Peyer's patch (tissue), 4 donors: ENCODE measurements at regions not wholly inside any gene's neighbourhood (a gene's known extent, or its start where the extent isn't known, plus 50 kb on each side); places are given as distances from the start of the nearest gene placed in this dataset.

Source experiments
- POLR2A ChIP-seq, 2 donors: fragments of 450-650 bp; IDR thresholded peaks; one replicate each; pipeline ENCODE4 v1.5.1; 2017; ENCODE audit warnings: antibody characterized with exemption in 2 of 2, mild to moderate bottlenecking in 2 of 2, moderate library complexity in 2 of 2
- TF ChIP-seq, protein P1 (sequence below), 6 experiments: fragments of 450-650 bp in 4 of 6; fragments of 200-600 bp in 2 of 6; sonication (generic) in 1 of 6; IDR thresholded peaks; one replicate each; pipeline ENCODE4 v1.5.1; 2017 to 2019; ENCODE audit warnings: antibody characterized with exemption in 6 of 6, mild to moderate bottlenecking in 3 of 6, moderate library complexity in 1 of 6

- TF ChIP-seq, protein P1, sequence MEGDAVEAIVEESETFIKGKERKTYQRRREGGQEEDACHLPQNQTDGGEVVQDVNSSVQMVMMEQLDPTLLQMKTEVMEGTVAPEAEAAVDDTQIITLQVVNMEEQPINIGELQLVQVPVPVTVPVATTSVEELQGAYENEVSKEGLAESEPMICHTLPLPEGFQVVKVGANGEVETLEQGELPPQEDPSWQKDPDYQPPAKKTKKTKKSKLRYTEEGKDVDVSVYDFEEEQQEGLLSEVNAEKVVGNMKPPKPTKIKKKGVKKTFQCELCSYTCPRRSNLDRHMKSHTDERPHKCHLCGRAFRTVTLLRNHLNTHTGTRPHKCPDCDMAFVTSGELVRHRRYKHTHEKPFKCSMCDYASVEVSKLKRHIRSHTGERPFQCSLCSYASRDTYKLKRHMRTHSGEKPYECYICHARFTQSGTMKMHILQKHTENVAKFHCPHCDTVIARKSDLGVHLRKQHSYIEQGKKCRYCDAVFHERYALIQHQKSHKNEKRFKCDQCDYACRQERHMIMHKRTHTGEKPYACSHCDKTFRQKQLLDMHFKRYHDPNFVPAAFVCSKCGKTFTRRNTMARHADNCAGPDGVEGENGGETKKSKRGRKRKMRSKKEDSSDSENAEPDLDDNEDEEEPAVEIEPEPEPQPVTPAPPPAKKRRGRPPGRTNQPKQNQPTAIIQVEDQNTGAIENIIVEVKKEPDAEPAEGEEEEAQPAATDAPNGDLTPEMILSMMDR (IDR thresholded peaks at IDR 0.05): no peak
- TF ChIP-seq POLR2A (IDR thresholded peaks at IDR 0.05): no peak
Measured at GRCh38 chr11:109814824-109815223, 278.4 kb upstream of the ZC3H12C start.
